HUES6 (cell line): ENCODE measurements at regions not wholly inside any gene's neighbourhood (a gene's known extent, or its start where the extent isn't known, plus 50 kb on each side); places are given as distances from the start of the nearest gene placed in this dataset.

Source experiments
- H3K27ac ChIP-seq: 2 replicates; pipeline ENCODE4 v1.7.0; 2013; ENCODE audit warnings: low read depth, mild to moderate bottlenecking, low read length, inconsistent platforms
- H3K27me3 ChIP-seq: 2 replicates; pipeline ENCODE4 v1.6.1; 2013; ENCODE audit warnings: low read length; ENCODE audit not compliant: control insufficient read depth, insufficient read depth
- H3K36me3 ChIP-seq: 2 replicates; pipeline ENCODE4 v1.6.1; 2013; ENCODE audit warnings: low read length; ENCODE audit not compliant: control insufficient read depth, insufficient read depth
- H3K4me1 ChIP-seq: 2 replicates; pipeline ENCODE4 v1.6.1; 2013; ENCODE audit warnings: low read length; ENCODE audit not compliant: control insufficient read depth, insufficient read depth
- H3K4me3 ChIP-seq: 2 replicates; pipeline ENCODE4 v1.5.1; 2013; ENCODE audit warnings: low read depth, low read length
- H3K9ac ChIP-seq: one replicate; pipeline ENCODE4 v1.6.1; 2013; ENCODE audit warnings: mild to moderate bottlenecking, low read length
- H3K9me3 ChIP-seq: 2 replicates; pipeline ENCODE4 v1.6.1; 2013; ENCODE audit warnings: low read depth, low read length; ENCODE audit not compliant: control insufficient read depth, insufficient read depth

DNA sequence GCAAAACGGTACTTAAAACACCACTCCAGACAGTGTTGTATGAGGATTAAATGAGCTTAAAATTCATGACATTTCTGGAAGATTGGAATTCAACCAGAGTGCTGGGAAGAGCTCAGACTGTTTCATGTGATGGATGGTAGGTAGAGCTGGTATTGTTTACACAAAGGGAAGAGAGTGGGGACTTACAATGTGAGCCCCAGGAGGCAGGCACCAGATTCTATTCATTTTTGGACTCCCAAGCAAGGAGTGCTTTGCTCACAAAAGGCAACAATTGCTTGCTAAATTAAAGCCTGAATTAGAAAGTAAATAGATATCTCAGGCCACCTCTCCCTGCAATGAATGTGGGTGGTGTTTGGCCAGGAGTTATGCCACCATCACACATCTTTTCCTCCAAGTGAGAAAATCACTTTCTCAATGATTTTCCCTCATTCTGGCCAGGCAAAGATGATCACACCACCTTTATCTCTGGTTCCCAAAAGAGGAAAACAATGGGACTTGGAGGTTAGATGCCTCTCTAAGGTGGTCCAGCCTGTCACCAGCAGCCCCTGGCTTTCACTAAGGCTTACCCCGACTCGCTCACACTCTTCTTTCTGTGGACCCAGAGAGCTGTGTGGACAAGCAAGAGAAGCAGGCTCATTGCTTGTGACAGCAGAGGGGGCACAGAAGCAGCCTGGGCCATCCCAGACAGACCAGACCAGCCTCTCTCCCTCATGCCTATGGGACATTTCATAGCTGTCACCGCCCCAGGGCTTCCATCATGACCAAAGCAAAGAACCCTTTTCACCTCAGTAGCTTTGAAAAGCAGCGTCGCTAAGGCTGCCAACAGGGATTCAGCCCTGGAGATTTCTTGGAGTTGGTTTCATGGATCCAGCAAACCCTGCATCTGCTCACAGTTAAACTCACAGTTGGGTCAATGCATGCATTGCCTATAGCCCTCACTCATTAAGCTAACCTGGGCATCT lies 63.5 kb upstream of the DRD2 start:
- no peaks in the 10 kb centered on the region for H3K27me3 ChIP-seq
- no peak overlapping the region for H3K9ac ChIP-seq
- no peaks in the 10 kb centered on the region for H3K36me3 ChIP-seq
- H3K4me3 ChIP-seq: no peak overlapping the region
- no peaks in the 10 kb centered on the region for H3K9me3 ChIP-seq
- H3K27ac ChIP-seq: no peak overlapping the region
- peaks cover 21% of the 10 kb centered on the region for H3K4me1 ChIP-seq

- no peaks in the 10 kb centered on the region for H3K27me3 ChIP-seq
- peaks cover 8% of the 10 kb centered on the region; the same call in 1 of the 2 replicates for H3K4me1 ChIP-seq
- H3K36me3 ChIP-seq: no peaks in the 10 kb centered on the region
- H3K9me3 ChIP-seq: no peaks in the 10 kb centered on the region
- H3K4me3 ChIP-seq: no peak overlapping the region
- no peak overlapping the region for H3K27ac ChIP-seq
- no peak overlapping the region for H3K9ac ChIP-seq
These were observed 59.4 kb upstream of the DRD2 start for GRCh38 chr11:113534625-113535024.

GRCh38 chr11:113533425-113533698 lies 58.2 kb upstream of the DRD2 start:
- no peak overlapping the region for H3K27ac ChIP-seq
- H3K4me3 ChIP-seq: no peak overlapping the region
- H3K9me3 ChIP-seq: no peaks in the 10 kb centered on the region
- H3K36me3 ChIP-seq: no peaks in the 10 kb centered on the region
- no peaks in the 10 kb centered on the region for H3K27me3 ChIP-seq
- H3K4me1 ChIP-seq: peaks cover 1% of the 10 kb centered on the region; the same call in 1 of the 2 replicates
- H3K9ac ChIP-seq: no peak overlapping the region

GRCh38 chr11:113532697-113533424 lies 57.7 kb upstream of the DRD2 start:
- Histone ChIP-seq H3K4me3 (no peak overlapping the region), H3K4me1 (no peaks in the 10 kb centered on the region), H3K27me3 (no peaks in the 10 kb centered on the region), H3K36me3 (no peaks in the 10 kb centered on the region), H3K27ac (no peak overlapping the region), H3K9me3 (no peaks in the 10 kb centered on the region), H3K9ac (no peak overlapping the region)

GRCh38 chr11:113531575-113532451 lies 56.6 kb upstream of the DRD2 start:
- Histone ChIP-seq H3K27ac (no peak overlapping the region), H3K4me3 (no peak overlapping the region), H3K36me3 (no peaks in the 10 kb centered on the region), H3K27me3 (no peaks in the 10 kb centered on the region), H3K9me3 (no peaks in the 10 kb centered on the region), H3K4me1 (no peaks in the 10 kb centered on the region), H3K9ac (no peak overlapping the region)

GRCh38 chr11:113531083-113531482 lies 55.9 kb upstream of the DRD2 start:
- Histone ChIP-seq H3K27ac (no peak overlapping the region), H3K4me3 (no peak overlapping the region), H3K9me3 (no peaks in the 10 kb centered on the region), H3K9ac (no peak overlapping the region), H3K36me3 (no peaks in the 10 kb centered on the region), H3K4me1 (no peaks in the 10 kb centered on the region), H3K27me3 (no peaks in the 10 kb centered on the region)

GRCh38 chr11:113529606-113530005 lies 54.4 kb upstream of the DRD2 start:
- Histone ChIP-seq H3K36me3 (no peaks in the 10 kb centered on the region), H3K27me3 (no peaks in the 10 kb centered on the region), H3K4me3 (no peak overlapping the region), H3K4me1 (no peaks in the 10 kb centered on the region), H3K27ac (no peak overlapping the region), H3K9ac (no peak overlapping the region), H3K9me3 (no peaks in the 10 kb centered on the region)

DNA sequence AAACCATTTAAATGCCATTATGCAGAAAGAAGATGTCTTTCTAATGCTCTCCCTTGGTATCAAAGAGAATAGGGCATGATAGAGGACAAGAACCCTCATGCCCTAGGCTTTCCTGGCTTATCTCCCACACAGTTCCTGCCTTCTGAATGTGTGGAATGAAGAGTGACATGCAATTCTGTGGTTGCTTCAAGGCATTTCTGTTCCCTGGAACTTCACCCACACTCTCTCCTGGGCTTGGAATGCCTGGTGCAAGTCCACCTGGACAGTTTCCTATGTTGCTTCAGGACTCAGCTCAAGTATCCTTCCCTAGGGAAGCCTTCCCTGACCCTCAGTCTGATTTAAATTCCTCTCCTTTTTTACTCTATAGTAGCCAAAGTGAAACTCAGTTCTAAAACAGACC lies 53.8 kb upstream of the DRD2 start:
- Histone ChIP-seq H3K36me3 (no peaks in the 10 kb centered on the region), H3K4me3 (no peak overlapping the region), H3K9ac (no peak overlapping the region), H3K9me3 (no peaks in the 10 kb centered on the region), H3K27ac (no peak overlapping the region), H3K27me3 (no peaks in the 10 kb centered on the region), H3K4me1 (no peaks in the 10 kb centered on the region)

GRCh38 chr11:113526521-113526920 lies 51.3 kb upstream of the DRD2 start:
- Histone ChIP-seq H3K36me3 (no peaks in the 10 kb centered on the region), H3K27me3 (no peaks in the 10 kb centered on the region), H3K27ac (no peak overlapping the region), H3K9me3 (peaks cover 7% of the 10 kb centered on the region), H3K9ac (no peak overlapping the region), H3K4me3 (no peak overlapping the region), H3K4me1 (no peaks in the 10 kb centered on the region)
